NCI-H1930 (cell line): ENCODE measurements at regions not wholly inside any gene's neighbourhood (a gene's known extent, or its start where the extent isn't known, plus 50 kb on each side); places are given as distances from the start of the nearest gene placed in this dataset.
"Not testable (repeated sequence)": the region's sequence is repeated elsewhere in the genome, so short reads cannot be mapped to it uniquely, and the experiment has no call there.

ENCODE experiments used
- DNase-seq, 2 experiments: peaks; one replicate each; lab custom pipeline; 2025; lab: John Stamatoyannopoulos, UW

DNA sequence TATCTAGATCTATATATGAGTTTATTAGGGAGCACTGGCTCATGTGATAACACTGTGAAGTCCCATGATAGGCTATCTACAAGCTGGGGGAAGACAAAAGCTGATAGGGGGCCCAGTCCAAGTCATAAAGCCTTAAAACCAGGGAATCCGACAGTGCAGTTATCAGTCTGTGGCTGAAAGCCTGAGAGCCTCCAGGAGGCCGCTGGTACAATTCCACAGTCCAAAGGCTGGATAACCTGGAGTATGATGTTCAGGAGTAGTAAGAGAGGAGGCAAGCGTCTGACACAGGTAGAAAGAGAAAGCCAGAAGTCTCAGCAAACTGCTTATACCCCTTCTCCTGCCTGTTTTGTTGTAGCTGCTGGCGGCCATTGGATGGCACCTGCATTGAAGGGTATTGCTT, 177.6 kb upstream of the SPRY1 start:
- no peak for DNase-seq

DNA sequence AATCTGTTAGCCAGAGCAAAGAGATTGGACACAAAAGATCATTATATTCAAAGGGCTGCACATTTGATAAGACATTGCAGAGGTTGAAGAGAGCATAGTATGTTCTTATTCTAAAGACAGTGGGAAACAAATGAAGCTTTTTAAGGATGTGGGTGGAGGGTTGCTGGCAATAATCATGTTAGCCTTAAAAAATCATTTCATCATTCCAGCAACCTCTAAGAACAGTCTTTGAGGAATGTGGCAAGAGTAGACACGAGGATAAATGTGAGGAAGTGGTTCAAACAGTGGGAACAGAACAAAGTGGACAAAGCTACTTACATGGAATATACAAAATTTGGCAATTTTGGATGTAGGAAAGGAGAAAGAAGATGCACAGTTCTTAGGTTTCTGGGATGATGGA, 167.3 kb upstream of the SPRY1 start:
- DNase-seq, result no peak

DNA sequence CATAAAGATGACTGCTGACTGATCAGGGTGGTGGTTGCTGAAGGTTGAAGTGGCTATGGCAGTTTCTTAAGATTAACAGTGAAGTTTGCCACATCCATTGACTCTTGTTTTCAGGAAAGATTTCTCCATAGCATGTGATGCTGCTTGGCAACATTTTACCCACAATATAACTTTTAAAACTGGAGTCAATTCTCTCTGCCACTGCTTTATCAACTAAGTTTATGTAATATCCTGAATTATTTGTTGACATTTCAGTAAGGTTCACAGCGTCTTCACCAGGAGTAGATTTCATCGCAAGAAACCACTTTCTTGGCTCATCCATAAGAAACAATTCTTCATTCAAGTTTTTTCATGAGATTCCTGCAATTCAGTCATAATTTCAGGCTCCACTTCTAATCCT, 166.5 kb upstream of the SPRY1 start:
- DNase-seq, result no peak

DNA sequence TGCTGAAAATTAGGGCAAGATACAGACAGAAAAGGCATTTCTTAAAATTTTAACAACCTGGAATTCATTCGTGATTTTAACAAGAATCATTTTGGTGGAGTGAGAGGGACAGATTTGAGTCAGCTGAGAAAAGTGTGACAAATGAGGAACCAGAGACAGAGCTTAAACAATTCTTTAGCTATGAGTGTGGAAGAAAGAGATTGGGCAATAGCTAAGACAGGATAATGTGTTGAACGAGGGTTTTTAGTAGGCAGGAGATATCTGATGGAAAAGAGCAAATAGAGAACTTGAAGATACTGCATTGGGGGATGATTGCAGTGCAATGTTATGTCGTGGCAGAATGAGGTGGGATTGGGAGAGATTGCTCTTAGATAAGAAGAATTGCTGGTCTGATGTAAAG, 164.2 kb upstream of the SPRY1 start:
- no peak for DNase-seq

DNA sequence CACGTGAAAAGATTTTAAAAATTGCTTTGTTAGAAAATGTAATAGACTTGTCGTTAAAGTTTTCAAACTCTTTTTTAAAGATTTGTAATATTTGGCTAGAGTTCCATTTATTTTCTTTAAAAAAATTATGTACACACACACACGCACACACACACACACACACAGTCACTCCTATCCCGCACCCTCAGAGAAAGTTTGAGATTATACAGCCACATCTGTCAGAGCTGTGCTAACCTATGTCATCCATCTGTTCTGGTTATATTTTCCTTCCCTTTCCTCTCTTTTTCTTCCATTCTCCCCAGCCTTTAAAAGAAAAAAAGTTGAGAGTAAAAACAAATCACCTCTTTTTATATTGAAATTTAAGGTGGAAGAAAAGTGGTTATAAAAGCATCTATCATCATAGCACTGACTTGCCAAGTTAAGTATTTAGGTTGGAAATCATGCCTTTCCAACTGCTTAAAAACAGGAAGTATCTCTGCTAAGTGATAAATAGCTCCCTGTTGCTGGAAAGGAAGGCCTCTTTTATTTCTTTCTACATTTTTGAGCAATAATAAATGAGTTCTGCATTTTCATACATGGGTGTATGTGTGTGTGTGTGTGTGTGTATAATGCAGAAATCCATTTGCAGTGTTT, 163.3 kb upstream of the SPRY1 start:
- DNase-seq, result no peak

DNA sequence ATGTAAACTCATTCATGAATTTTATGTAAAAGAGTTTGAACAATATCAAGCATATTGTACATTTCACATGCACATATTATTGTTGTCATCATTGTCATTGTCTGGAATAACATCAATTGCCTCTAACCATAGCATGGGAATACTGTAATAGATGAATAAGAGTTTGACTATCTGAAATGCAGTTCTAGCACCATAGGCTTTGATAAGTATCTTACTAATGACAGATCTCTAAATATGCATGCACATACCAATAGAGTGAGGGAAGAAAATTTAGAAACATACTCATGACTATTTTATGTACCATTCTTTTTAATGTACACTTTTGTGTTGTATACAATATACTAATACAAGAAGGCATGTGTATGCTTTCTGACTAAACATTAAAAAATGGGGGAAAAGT, 161.6 kb upstream of the SPRY1 start:
- no peak for DNase-seq

DNA sequence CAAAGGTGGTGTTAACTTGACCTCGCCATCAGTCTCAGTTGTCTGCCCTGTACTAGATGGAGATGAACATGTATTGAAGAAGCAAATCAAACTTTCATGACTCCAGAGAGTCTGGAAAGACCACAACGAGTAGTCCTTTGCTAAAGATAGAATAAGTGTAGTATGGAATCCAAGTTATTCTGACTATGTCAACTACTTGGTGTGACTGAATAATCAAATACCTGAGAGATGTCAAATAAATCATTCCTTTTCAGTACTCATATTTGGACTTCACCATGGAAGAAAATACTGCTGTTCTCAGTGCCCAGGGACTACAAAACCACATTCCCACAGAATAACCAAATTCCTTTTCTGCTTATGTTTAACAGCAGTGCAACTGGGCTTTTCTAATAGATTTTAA, 161.2 kb upstream of the SPRY1 start:
- no peak for DNase-seq

DNA sequence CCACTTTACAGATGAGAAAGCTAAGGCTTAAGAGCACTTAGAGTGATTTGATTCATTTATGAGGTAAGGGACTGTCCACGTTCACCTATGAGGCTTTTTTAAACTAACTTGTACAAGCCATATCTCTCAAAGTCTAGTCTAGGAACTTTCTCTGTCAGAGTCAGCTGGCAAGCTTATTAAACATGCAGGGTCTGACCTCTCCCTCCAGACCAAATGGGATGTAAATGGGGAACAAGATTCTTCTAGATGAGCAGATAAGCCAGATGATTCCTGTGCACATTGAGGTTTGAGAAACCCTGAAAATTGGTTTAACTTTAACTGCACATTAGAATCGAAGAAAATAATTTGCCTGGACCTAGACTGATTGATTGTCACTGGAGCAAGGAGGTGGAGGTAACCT, 160.0 kb upstream of the SPRY1 start:
- DNase-seq, result no peak

DNA sequence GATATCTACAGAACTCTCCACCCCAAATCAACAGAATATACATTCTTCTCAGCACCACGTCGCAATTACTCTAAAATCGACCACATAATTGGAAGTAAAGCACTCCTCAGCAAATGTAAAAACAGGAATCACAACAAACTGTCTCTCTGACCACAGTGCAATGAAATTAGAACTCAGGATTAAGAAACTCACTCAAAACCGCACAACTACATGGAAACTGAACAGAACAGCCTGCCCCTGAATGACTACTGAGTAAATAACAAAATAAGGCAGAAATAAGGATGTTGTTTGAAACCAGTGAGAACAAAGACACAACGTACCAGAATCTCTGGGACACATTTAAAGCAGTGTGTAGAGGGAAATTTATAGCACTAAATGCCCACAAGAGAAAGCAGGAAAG, 156.3 kb upstream of the SPRY1 start:
- not testable (repeated sequence) for DNase-seq

DNA sequence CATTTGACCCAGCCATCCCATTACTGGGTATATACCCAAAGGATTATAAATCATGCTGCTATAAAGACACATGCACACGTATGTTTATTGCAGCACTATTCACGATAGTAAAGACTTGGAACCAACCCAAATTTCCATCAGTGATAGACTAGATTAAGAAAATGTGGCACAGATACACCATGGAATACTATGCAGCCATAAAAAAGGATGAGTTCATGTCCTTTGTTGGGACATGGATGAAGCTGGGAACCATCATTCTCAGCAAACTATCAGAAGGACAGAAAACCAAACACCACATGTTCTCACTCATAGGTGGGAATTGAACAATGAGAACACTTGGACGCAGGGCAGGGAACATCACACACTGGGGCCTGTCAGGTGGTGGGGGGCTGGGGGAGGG, 153.4 kb upstream of the SPRY1 start:
- not testable (repeated sequence) for DNase-seq

DNA sequence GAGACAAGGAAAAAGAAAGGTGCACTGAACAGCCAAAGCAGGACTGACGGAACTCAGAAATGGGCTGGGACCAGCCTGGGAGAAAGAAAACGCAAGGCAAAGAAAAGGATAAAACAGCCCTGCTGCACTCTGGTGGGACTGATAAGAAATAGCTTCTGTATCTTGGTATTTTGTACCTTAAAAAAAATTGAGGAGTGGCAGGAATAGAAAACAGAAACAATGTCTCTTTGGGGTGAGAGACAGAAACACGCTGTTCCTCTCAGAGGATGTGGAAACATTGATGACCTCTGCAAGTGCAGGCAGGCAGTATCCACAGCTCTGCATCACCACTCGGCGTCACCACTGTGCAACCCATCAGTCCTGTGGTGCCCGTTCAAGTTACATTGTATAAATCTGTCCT, 152.5 kb upstream of the SPRY1 start:
- DNase-seq, result no peak

DNA sequence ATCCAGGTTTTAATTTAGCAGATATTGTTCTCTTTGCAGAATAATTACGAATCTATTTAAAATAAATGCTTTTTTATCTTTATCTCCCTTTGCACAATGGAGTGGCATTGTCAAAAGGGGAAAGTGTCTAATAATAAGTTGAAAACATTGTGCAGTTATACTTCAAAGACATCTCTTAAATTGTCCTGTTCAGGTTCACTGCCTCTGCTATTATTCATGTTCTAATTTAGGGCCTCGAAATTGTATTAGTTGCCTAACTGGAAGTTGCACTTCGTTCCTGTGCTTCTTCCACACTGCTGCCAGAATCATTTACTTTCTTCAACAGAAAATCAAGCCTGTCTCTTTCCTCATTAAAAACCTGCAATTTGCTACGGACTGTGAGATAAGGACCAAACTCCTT, 150.5 kb upstream of the SPRY1 start:
- DNase-seq, result no peak

DNA sequence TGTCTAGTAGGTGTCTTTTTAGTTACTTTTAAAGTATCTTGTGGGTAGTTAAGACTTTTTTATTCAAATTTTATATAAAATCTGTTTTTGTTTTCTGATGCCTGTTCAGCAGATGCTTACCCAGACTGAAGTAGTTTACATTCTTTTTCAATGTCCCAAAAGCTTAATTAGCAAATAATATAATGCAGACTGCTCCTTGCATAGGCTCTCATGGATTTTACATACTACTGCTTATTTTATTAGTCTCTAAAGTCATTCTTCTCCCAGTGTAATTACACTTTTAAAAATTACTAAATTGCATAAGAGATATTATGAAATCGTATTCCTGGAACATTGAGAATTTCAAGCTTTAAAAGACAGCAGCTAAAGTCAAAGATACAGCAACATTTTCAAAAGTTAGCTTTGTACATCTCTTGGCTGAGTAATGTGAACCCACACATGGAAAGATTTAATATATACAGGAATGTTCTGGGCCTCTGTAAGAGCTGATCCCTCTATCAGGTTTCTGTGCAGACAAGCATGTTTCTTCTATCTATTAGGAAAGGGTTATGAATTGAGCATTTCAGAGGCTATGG, 148.4 kb upstream of the SPRY1 start:
- DNase-seq, result no peak

DNA sequence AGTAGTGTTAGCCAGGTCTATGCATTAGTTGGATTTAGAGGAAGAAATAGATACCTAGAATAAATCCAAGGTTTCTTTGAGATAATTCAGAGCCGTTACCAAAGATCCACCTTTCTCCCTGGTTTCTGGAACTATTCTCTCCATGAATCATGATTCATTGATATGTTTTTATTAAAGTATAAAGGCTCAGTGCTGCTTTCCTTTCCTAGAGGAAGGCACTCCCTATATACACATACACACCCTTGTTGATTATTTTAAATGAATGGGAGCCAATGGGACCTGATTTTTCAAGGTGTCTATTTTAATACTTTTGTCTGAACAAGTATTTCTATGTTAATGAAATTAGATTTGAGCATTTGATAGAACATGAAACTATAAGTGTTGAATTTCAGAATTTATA, 146.8 kb upstream of the SPRY1 start:
- DNase-seq, result no peak

DNA sequence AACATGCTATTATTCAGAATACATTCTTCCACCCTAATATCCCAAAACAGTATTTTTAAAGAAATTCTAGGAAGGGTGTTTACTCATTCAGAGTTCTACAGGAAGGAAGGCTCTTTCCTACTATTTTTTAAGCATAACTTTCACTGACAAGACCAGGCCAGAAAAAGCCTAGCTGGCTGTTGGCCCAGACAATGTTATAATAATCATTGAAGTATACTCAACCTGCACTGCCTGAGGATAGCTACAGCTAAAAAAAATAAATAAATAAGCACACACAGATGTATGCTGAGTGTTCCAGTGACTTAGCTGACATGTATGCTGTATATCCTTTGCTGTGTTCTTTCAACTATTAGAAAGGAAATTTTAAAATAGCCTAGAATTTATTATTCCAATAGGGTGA, 145.8 kb upstream of the SPRY1 start:
- DNase-seq, result no peak

DNA sequence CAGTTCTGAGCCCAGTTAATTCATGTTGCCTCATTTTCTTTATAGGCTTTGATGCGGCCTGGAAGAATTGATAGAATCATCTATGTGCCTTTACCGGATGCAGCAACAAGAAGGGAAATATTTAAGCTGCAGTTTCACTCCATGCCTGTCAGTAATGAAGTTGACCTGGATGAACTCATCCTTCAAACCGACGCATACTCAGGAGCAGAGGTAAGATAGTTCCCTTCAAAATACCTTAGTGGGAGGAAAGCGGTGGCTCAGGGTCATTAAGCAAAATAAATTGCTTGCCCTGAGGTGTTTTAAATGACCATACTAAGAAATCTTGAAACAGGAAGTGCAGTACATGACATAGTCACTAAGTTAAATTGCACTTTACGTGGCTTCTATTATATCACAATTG, 140.6 kb upstream of the SPRY1 start:
- DNase-seq, result no peak

DNA sequence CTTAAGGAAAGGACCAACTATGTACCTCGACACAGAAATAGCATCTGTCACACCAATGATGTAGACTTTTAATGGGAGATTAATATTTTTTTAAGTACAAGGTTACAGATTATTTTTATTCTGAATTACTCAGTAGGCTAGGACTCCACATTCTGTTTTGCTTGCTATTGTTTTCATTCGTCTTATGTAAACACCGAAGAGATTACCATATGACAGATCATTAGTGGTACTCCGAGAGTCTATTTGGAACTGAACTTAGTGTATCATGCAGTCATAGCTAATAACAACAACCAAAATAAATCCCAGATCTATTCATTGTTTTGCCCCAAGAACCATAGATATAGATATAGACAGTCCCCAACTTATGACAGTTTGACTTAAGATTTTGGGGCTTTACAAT, 139.7 kb upstream of the SPRY1 start:
- DNase-seq, result no peak

DNA sequence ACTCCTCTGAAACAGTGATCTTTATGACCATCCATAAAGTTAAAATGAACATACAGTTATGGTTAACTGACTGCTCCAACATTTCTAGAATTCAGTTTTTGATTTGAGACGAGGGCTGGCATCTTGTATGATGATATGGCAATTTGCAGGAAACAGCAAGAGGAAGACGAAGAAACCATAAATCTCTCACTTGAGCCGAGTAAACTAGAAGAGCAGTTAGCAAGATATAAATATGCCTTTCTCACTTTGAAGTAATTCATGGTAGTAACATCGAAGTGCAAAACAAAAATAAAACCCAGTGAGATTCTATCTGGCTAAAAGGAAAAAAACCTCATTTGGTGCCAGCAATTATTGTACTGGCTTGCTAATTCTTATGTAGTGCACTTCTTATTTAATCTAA, 139.0 kb upstream of the SPRY1 start:
- no peak for DNase-seq

DNA sequence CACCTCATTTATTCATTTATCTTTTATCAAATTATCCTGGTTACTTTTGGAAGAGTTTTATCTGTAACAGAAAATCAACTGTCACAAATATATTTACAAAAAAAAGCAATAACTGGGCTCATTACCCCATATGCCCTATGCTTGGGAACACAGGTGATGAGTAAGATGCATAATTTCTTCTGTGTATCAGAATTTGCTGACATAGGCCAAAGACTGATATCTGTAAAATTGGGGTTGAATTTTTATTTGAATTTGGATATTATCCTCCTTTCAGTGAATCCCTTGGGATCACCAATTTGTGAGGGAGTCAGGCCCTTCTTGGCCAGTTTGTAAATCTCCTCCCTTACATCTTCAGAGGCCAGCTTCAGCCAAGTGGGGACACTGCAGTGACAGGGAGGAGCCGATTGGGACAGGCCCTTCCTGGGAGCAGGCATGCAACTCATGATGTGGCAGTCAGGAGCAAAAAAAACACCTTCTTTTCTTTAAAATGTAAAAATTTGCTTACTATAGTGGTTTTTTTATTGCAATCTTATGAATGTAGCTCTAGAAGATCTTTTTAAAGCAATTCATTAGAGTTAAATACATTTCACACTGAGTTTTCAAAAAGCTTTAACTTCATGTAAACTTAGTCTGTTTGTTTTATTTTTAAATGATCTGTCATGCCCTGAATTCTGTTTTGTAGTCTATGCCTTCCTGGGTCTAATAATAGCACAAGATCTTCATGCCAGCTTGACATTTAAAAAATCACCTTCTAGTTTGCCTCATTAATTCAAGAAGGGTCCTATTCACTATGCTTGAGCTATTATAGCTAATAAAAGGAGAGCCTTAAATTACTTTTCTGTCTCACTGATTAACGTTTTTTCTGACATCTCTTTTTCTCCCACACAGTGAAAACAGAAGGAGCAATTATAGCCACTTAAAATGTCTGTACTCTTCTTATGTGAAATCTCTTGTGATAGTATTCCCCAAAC, 136.6 kb upstream of the SPRY1 start:
- no peak for DNase-seq

DNA sequence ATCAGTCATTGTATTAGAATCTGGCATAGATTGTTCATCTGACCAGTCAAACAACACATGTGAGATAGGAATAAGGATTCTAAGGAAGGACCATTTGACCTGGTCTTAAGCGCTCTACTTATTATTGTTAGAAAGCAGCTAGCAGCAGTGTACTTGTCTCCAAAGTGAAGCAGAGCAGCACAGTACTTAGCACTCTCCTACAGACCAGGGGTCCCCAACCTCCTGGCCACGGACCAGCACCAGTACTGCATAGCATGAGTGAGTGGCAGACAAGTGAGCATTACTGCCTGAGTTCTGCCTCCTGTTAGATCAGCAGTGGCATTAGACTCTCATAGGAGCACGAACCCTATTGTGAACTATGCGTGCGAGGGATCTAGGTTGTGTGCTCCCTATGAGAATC, 135.9 kb upstream of the SPRY1 start:
- no peak for DNase-seq

DNA sequence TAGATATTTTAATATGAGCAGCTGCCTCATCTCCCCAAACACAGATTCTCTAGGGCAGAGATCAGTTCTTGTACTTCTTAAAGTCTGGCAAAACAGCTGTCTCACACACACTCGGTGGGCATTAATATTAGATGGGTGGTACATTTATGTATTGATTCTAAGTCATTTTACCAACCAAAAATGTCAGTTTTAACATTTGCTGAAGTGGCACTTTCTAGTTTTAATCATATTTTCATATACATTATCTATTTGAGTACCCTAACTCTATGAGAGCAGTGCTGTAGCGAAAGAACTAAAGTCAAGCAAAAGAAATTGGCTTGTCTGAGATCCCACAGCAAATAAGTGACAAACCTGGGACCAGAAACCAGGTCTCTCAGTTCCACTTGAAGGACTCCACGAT, 134.5 kb upstream of the SPRY1 start:
- no peak for DNase-seq

DNA sequence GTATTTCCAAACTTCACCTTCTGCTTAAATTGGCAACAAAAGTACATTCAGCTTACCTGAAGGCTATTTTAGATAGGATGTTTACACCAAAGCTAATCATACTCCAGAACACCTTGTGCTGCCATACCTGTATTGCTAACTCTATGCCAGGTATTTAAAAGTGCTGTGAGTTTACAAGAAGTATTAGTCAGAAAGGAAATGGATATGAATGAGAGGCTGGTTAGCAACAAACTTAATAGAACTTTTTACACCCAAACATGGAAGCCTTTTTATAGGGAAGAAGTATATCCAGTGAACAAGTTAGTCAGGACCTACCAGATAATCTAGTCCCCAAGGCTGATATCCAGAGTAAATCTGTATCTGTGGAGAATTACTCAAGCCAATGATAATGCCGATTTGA, 131.2 kb upstream of the SPRY1 start:
- no peak for DNase-seq

DNA sequence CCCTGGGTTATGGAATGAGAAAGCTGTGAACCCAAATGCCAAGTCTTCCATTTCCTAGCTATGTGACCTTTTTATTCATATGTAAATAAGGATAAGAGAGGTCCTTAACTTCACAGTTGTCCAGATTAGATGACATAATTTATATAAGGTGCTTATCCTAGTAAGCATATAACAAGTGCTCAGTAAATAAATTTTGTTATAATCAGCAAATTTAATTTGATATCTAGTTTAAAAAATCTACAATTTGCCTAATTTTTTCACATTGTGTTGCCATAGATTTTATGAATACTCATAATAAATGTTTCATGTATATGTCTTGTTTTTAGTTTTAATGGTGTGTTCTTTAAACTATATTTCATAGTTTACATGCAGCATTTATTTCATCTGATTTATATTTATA, 130.4 kb upstream of the SPRY1 start:
- no peak for DNase-seq
